ENCODE measurements at regions not wholly inside any gene's neighbourhood (a gene's known extent, or its start where the extent isn't known, plus 50 kb on each side); places are given as distances from the start of the nearest gene placed in this dataset.
"Not testable (repeated sequence)": the region's sequence is repeated elsewhere in the genome, so short reads cannot be mapped to it uniquely, and the experiment has no call there.

DNA sequence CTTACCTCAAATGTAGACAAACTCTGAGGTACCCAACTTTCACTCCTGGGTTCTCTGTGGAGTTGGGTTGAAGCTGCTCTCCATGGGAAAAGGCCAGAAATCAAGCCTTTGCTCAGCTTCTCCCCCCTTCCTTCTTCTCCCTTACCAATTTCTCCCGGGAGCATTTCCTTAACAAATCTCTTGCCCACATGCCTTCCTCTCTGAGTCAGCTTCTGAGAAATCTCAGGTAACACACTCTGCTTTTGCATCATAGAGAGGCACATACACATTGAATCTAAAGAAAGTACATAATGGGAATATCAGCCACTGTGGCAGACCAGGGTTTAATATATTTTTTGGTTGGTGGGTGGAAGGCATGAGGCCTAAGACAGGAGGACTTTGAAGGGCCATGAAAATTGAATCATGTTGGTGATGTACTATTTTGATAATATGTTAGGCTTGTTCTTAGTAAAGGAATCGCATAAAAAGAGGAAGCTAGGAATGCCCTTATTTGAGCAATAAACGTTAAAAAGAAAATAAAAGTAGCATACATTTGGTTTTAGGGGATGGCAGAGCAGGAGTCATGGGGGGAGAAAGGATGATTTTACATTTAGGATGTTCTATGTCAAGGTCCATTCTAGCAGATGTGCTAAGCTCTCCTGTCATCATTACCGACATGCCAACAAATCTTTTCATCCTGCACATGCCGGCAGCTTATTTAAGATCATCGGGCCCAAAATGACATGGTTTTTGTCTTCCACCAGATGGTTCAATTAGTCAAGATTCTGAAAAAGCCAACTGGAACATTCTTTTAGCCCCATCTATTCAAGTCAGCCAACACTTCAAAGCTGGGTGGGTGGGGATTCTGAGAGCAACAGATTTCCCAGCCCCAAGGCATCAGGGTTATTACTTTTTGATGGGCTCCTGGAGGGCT lies 199.5 kb upstream of the CLINT1 start:
- no peak for DNase-seq (ENCODE audit: low spot score)

DNA sequence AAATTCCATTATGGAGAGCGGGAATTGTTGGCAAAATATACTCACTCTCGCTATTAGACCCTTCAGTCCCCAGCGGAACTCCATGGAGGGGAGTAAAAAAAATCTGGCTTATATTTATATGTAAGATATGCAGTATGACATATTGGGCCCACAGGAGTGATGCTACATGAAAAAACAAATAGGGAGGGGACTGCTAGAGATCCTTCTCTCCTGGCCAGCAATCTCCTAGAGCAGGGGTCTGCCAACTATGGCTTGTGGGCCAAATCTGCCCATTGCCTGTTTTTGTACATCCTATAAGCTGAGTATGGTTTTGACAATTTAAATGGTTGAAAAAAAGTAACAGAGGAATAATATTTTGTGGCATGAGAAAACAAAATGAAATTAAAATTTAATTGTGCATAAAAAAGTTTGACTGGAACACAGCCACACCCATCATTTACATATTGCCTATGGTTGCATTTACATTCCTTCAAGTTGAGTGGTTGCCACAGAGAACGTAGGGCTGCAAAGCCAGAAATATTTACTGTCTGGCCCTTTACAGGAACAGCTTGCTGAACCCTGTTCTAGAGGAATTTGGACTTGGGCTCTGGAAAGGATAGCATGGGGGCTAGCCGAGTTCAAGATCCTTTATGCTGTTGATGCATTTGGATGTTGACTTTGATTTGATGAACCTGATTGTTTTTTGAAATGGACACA lies 197.3 kb upstream of the CLINT1 start:
- no peak for DNase-seq (ENCODE audit: low spot score)

DNA sequence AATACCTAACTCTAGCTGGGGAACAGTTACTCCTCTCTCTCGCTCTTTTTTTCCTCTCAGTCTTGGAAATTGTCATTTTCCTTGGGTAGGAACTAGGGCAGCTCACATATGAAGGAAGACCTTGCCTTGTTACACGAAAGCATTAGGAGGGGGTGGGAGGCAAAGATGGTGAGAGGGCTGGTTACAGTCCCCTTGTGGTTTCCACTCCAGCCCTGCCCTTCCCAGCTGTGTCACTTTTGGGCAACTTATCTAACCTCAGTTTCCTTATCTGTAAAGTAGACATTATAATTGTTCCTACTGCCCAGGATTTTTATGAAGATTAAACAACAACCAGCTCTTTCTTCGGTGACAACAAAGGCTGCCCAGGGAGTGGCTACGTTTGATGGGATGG lies 196.2 kb upstream of the CLINT1 start:
- no peak for DNase-seq (ENCODE audit: low spot score)

- no peak for DNase-seq (ENCODE audit: low spot score)
Observed at GRCh38 chr5:158054223-158055110, 195.5 kb upstream of the CLINT1 start.

GRCh38 chr5:158051036-158051435 lies 192.1 kb upstream of the CLINT1 start:
- DNase-seq (ENCODE audit: low spot score): no peak

DNA sequence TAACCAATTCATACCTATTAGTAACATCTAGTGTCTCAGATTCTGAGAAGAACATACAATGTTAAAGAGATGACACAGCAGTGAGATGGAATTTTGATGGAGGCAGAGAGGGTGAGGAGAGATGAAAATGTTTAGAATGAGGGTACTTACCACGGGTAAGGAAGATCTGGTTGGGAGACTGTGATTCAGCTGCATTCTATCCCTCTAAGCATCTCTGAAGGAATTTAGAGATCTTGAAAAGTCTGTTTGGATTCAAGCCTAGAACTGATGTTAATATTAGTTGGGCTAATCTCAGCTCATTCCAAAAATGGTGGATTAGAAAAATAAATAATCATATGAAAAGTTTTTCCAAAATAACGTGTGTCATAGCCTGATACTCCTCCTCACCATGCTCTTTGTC lies 191.5 kb upstream of the CLINT1 start:
- no peak for DNase-seq (ENCODE audit: low spot score)

GRCh38 chr5:158049459-158049858 lies 190.5 kb upstream of the CLINT1 start:
- no peak for DNase-seq (ENCODE audit: low spot score)

DNA sequence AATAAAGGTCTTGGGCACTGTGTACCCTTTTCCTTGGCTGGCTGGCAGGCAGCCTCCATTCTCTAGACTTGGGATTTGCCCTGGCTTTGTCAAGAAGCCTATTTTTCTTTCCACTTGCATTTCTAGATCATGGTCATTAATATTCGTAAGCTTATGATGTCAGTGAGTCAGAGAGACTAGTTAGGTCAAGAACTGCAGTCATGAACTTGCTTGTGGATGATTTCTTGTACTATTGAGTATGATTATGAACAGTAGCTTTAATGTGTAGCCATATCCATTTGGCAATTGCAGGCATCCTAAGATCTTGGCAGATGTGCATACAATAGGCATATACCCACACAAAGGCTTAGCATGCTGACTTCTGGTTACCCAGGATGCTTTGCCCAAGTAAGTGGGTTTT lies 186.8 kb upstream of the CLINT1 start:
- DNase-seq (ENCODE audit: low spot score): no peak

- DNase-seq (ENCODE audit: low spot score): no peak
Observed at GRCh38 chr5:158039911-158040347, 181.0 kb upstream of the CLINT1 start.

DNA sequence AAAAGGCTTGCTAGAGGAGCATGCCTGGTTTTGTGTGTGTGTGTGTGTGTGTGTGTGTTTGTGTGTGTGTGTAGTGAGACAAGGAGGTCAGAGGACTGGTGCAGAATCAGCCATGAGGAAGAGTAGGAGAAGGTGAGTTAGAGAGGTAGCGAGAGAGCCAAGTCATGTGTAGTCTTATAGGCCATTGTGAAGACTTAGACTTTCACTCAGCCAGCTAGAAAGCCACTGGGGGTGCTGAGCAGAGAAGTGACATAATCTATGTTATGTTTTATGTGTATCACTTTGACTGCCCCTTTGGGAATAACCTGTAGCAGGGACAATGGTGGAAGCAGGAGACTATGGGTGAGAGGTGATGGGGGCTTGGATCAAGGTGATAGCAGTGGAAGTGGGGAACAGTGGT lies 180.5 kb upstream of the CLINT1 start:
- DNase-seq (ENCODE audit: low spot score): no peak

- DNase-seq (ENCODE audit: low spot score): not testable (repeated sequence)
Observed at GRCh38 chr5:158036983-158037595, 178.1 kb upstream of the CLINT1 start.

DNA sequence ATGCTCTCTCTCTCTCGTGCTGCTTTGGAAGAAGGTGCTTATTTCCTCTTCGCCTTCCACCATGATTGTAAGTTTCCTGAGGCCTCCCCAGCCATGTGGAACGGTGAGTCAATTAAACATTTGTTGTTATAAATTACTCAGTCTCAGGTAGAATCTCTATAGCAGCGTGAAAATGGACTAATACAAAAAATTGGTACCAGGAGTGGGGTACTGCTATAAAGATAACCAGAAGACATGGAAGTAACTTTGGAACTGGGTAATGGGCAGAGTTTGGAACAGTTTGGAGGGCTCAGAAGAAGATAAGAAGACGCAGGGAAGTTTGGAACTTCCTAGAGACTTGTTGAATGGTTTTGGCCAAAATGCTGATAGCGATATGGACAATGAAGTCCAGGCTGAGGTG lies 175.6 kb upstream of the CLINT1 start:
- not testable (repeated sequence) for DNase-seq (ENCODE audit: low spot score)

- DNase-seq (ENCODE audit: low spot score): no peak
Observed at GRCh38 chr5:158033724-158034123, 174.8 kb upstream of the CLINT1 start.

DNA sequence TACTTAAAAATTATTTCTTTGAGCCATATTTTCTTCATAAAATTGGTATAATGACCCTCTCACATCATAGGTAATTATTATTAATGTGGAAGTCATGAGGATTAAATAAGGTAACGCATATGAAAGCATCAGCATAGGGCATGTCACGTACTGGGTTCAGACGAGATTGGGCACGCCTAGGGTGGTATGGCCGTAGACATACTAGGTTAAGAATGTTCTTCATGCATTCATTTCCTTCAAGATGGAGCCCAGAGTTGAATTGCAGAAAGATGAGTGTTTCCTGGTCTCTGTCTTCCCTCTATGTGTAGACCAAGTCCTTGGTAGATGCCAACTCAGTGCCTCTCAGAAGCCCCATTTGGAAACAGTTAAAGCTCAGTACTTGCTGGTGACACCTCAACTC lies 174.1 kb upstream of the CLINT1 start:
- no peak for DNase-seq (ENCODE audit: low spot score)

GRCh38 chr5:158032246-158032645 lies 173.3 kb upstream of the CLINT1 start:
- DNase-seq (ENCODE audit: low spot score): no peak

- no peak for DNase-seq (ENCODE audit: low spot score)
Observed at GRCh38 chr5:158027806-158028775, 169.1 kb upstream of the CLINT1 start.

DNA sequence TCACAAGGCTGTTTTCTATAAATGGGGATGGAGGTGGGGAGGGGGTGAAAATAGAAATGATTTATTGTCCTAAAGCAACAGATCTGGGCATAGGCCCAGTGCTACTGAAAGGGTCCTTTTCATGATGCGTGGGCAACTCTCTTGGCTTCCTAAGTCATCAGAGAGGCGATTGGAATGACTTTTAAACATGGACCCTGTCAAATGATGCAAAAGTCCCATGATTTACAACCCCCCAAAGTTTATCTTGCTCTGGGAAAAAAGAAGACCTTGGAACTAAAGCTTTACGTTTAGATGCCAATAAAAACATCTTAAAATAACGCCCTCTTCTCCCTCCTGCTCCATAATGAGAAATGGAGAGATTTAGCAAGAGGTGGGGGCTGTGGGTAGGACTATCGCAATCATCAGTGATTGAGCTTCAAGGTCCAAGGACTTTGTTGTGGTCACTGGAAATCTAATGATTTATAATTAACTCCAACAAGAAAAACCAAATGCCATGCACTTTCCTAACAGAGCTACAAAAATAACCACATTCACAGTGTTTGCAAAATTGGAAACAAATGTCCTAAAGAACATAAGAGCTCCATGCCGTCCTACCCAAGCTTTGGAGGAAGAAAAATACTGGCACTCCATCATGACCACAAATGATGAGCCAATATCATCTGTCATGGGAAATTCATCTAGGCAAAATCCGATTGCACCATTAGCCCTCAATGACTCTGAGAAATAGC lies 167.5 kb upstream of the CLINT1 start:
- peak; percentile 13 for DNase-seq (ENCODE audit: low spot score)

DNA sequence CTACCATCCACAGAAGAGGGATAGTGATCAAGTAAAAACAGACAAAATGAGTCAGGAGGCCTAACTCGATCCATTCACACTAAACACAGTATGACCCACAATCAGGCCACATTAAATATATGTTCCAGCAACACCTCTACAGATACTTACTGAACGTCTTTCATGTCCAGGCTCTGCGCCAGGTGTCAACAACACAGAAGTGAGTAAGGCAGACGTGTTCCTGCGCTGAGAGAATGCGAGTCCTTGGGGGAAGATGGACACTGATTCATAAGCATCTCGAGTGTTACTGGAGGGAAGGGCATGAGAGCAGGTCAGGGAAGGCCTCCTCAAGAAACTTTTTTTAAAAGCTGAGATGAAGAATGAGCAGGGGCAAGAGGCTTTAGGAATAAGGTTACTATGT lies 164.3 kb upstream of the CLINT1 start:
- DNase-seq (ENCODE audit: low spot score): no peak

DNA sequence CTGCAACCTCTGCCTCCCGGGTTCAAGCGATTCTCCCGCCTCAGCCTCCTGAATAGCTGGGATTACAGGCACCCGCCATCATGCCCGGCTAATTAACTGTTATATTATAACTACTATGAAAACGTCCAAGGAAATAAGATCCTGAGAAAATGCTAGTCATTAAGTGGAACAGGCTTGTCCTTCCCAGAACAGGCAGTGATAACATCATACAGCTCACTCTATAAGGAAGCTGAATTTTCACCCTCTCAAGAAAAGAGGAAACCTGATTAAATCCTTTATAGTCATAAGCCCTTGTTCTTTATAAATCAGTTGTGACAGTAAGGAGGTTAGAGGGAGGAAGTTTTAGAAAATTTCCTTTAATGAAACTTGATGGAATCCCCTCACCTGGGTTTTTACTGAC lies 163.9 kb upstream of the CLINT1 start:
- DNase-seq (ENCODE audit: low spot score): no peak

DNA sequence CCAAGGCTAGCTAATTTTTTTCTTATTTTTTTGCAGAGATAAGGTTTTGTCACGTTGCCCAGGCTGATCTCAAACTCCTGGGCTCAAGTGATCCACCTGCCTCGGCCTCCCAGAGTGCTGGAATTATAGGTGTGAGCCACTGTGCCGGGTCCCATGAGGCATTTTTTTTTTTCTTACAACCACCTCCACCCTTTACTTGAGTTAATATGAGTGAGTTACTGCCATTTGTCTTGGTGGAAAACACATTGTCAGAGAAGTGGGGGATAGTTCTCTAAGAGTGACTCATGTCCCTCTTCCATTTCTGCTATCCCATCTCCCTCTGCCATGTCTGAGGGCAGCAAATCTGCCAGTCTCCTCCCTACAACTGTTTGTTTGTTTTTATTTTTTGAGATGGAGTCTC lies 163.4 kb upstream of the CLINT1 start:
- no peak for DNase-seq (ENCODE audit: low spot score)

All from HuH-7 (cell line).